ENCODE measurements at regions not wholly inside any gene's neighbourhood (a gene's known extent, or its start where the extent isn't known, plus 50 kb on each side); places are given as distances from the start of the nearest gene placed in this dataset.

GRCh38 chr18:31244771-31245394 is 73.1 kb upstream of the DSG1 start:
- intact Hi-C loops (cut with DNase I) = no loop called here
- no peak for DNase-seq (ENCODE audit: low spot score)

- intact Hi-C loops (cut with DNase I) = no loop called here
- DNase-seq (ENCODE audit: low spot score) = no peak
Observed at GRCh38 chr18:31245820-31246219, 72.1 kb upstream of the DSG1 start.

GRCh38 chr18:31246460-31246859 is 71.5 kb upstream of the DSG1 start:
- intact Hi-C loops (cut with DNase I) = no loop called here
- DNase-seq (ENCODE audit: low spot score) = no peak

GRCh38 chr18:31247574-31248199 is 70.3 kb upstream of the DSG1 start:
- DNase-seq (ENCODE audit: low spot score) = no peak
- intact Hi-C loops (cut with DNase I) = no loop called here

- intact Hi-C loops (cut with DNase I) = no loop called here
- no peak for DNase-seq (ENCODE audit: low spot score)
Observed at GRCh38 chr18:31248783-31249521, 69.0 kb upstream of the DSG1 start.

DNA sequence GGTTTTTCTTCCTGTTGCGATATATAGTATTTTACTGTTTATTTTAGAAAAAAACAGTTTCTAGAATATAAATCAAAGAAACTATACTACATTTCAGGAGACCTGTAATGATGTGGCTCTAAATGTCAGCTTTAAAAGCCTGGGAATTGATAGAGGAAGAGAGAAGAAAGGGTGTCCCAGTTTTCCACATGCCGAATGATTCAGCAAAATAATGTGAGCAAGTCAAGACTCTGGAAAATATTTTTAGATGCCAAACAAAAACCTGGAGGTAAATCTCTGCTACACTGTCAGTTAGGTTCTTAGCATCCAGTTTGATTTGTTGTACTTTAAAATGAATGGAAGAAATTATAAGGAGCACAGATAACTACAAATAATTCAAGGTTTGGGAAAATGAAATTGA is 67.1 kb upstream of the DSG1 start:
- intact Hi-C loops (cut with DNase I) = no loop called here
- no peak for DNase-seq (ENCODE audit: low spot score)

- no peak for DNase-seq (ENCODE audit: low spot score)
- intact Hi-C loops (cut with DNase I) = no loop called here
Observed at GRCh38 chr18:31252522-31252921, 65.4 kb upstream of the DSG1 start.

GRCh38 chr18:31255953-31256352 is 62.0 kb upstream of the DSG1 start:
- no peak for DNase-seq (ENCODE audit: low spot score)
- intact Hi-C loops (cut with DNase I) = no loop called here

DNA sequence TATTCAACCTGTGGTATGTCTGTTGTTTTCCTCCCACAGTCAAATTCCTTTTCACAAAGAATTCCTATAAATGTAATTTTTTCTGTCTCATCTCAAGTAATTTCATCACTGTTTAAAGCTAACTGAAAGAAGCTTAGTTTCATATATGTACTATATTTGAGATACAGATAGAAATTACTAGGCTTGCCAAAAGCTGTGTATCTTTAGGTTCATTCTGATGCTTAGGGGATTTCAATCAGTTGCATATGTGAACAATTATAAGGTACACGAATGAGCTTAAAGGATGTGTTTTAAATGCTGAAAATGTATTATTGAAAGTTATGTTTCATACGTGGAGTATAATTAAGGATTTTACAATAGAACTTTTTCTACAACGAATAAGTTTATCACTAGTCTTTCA is 59.2 kb upstream of the DSG1 start:
- intact Hi-C loops (cut with DNase I) = no loop called here
- no peak for DNase-seq (ENCODE audit: low spot score)

- intact Hi-C loops (cut with DNase I) = no loop called here
- DNase-seq (ENCODE audit: low spot score) = no peak
Observed at GRCh38 chr18:31261792-31262582, 56.0 kb upstream of the DSG1 start.

DNA sequence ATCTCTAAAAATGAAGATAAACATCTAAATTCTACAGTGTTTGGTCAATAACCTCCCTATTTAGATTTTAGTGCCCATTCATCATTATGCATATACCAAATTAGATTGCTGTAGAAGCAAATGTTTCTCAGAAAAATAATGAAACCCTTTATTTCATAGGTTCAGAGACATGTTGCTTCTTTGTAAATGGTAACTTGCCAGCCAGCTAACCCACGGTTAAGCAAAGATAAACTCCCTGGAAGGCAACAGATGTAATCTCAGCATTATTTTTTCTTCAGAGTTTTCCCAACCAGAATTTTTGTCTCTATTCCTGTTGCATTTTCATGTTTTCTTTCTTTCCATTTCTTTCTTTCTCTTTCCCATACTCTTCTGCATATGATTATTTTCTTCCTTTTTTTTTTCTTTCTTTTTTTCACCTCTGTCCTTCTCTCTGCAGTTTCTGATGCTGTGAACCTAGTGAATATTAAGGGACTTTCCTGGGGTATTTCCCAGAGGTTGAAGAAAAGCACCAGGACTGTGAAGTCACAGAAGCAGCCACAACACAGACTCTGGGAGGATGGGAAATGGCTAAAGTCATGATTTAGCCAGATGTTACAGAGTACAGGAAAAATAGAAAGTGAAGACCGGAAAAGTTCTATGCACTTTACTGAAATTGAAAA is 50.0 kb upstream of the DSG1 start:
- intact Hi-C loops (cut with DNase I) = no loop called here
- no peak for DNase-seq (ENCODE audit: low spot score)
